ENCODE measurements at regions not wholly inside any gene's neighbourhood (a gene's known extent, or its start where the extent isn't known, plus 50 kb on each side); places are given as distances from the start of the nearest gene placed in this dataset.

- TF ChIP-seq CTCF (IDR thresholded peaks at IDR 0.05) = no peak
- TF ChIP-seq POLR2A (IDR thresholded peaks at IDR 0.05) = no peak
Measured at GRCh38 chr1:245051349-245052221, 103.2 kb upstream of the KIF26B start.

Data from lower leg skin (tissue), 3 donors.